NCI-H2227 (cell line): ENCODE measurements at regions not wholly inside any gene's neighbourhood (a gene's known extent, or its start where the extent isn't known, plus 50 kb on each side); places are given as distances from the start of the nearest gene placed in this dataset.

Source experiments
- DNase-seq: peaks from one replicate; lab custom pipeline; 2025; ENCODE audit not compliant: unreplicated experiment; lab: John Stamatoyannopoulos, UW

GRCh38 chr3:80241791-80242190 lies 474.0 kb upstream of the ROBO1 start:
- DNase-seq: no peak

DNA sequence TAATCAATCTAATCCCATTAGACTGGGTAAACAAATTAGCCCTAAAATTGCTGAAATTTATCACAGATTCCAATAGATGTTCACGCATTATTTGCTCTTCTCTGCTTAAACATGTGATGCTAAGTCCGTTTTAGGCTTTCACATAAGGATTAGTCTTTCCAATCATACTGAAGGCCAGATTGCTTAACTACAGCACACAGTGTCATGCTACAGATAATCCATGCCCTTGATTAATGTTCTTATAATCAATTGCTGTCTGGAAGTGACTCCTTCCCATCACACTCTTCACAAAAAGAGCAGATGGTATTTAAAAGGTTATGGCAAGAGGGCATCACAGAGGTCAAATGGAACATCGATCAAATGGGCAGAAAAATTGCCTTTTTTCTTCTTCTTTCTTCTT lies 471.5 kb upstream of the ROBO1 start:
- no peak for DNase-seq

GRCh38 chr3:80238606-80239005 lies 470.8 kb upstream of the ROBO1 start:
- DNase-seq: no peak

DNA sequence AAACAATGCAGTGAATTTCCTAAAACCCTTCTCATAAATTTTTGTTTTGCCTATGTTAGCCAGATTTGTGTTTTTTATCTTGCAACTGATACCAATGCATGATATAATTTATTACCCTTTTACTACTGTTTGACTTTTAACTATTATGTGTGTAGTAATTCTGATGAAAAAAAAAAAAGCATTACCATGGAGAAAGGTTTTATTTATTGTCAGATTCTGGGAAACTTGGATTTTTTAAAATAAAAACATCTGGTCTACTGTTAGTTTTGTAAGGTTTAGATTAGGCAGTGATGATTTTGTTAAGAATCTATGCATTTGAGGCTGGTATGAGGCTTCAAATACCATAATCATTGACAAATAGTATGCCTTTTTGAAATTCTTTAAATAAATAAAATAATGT lies 470.4 kb upstream of the ROBO1 start:
- no peak for DNase-seq

- no peak for DNase-seq
Measured at GRCh38 chr3:80234706-80235105, 466.9 kb upstream of the ROBO1 start.

GRCh38 chr3:80233576-80233975 lies 465.8 kb upstream of the ROBO1 start:
- no peak for DNase-seq

DNA sequence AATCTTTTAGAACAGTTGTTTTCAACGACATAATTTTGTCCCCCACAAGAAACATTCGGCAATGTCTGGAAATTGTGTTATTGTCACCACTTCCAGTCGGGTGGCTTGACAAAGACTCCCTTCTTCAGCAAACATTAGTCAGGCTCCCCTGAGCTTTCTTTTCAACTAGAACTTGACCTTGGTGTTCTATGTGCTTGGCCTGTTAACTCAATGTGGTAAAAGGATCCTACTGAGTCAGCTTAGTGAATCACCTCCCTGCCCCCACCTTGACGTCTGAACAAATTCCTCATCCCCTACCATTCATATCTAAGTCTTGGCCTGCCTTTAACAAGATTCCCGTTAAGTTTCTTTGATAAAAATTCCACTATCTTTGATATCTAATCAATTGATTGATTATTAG lies 465.0 kb upstream of the ROBO1 start:
- DNase-seq: no peak

GRCh38 chr3:80230962-80231361 lies 463.2 kb upstream of the ROBO1 start:
- DNase-seq: no peak

- no peak for DNase-seq
Measured at GRCh38 chr3:80227216-80227615, 459.4 kb upstream of the ROBO1 start.

DNA sequence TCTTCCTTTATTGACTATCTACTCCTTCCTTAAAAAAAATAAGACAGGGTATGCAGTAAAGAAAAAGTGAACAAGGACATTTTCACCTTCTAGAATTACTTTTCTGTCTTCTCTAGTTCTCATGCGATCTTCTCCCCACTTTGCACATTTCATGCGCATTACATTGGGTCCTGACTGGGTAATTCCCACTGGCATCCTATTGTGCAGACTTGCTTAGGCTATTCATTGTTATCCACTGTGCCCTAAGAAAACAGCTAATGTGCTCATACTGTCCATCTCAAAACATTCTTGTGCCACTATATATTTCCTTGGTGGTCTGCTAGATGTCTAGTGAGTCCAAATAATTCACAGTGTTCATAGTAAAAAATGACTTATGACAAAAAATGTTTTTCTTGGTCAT lies 447.4 kb upstream of the ROBO1 start:
- DNase-seq: no peak

DNA sequence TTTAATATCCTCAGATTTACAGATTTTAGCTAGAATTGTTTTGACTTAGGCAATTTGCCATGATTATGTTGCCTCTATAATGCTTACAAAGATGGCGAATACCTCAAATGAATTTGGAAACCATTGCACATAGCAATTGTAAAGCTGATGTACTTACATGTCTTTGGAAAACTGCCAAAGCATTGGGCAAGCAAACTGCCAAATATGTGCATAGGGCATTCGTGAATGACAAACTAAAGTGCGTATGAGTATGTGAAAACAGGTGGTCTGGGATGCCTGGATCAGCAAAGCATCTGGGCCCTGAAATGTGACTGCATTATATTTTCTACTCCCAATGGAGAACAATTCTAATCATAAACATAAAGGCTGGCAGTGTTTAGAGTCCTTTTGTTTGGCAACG lies 445.3 kb upstream of the ROBO1 start:
- DNase-seq: no peak

DNA sequence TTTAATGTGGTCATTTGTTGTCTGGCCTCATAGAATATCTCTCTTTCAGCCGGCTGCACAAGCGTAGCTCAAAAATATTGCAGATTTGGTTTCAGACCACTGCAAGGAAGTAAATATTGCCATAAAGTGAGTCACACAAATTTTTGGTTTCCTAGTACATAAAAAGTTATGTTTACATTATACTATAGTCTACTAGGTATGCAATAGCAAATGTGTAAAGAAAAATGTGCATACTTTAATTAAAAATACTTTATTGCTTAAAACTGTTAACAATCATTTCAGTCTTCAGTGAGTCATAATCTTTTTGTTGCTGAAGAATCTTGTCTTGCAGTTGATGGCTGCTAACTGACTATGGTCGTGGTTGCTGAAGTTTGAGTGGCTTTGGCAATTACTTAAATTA lies 425.1 kb upstream of the ROBO1 start:
- no peak for DNase-seq

DNA sequence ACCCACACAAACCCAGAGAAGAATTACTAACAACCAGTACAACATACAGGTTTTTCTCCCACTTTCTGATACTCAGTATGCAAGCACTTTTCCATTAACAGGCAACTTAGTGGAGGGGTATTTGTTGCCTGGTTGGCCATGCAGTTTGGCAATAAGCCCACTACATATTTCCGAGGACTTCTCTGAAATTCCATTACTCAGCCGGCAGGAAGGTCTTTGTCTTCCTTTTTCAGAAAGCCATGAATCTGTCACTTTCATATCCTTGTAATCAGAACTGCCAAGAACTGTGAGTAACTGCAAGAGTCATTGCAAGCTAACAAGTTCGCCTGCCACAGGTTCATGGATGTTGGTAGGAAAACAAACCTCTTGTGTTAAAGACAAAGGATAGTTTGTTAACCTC lies 422.3 kb upstream of the ROBO1 start:
- DNase-seq: no peak

DNA sequence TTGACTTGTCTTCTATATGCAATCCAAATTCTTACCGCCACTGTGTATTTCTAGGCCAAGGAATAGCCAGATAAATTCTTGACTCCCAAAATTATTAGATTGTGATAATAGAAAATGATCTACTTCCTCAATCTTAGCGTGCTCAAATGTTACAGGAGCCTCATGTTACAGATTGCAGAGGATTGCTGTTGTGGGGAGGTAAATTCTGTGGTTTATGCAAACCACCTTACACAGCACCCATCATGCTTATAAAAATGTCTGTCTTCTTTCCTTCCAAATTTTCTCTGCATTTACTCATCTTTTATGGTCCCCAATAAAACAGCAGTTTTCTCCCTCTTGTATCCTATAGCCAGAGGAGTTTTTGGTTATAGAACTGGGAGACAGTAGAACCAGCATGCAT lies 420.2 kb upstream of the ROBO1 start:
- no peak for DNase-seq

DNA sequence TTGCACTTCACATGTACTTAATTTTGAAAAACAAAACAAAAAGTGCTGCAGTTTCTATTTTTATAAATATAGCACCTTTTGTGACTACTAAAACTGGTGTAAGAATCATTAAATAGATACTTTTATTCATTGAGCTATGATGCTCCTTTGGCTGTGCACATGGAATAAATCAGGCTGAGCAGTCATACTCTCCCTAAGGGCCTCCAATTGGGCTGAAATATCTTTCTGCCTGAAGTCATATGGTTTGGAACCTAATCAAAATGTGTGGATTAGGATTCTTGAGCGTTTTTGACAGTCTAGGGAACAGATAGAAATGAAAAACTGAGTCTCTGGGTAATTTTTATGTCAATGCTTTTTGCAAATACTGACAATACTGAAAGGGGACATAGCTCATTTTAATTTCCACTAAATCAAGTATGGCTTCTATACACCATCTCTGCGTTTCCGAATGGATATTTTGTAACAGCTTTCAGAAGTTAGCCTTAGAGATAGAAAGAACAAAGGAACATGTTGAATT lies 392.2 kb upstream of the ROBO1 start:
- no peak for DNase-seq

- DNase-seq: no peak
Measured at GRCh38 chr3:80158332-80158731, 390.5 kb upstream of the ROBO1 start.

GRCh38 chr3:80157546-80157945 lies 389.7 kb upstream of the ROBO1 start:
- no peak for DNase-seq

GRCh38 chr3:80152692-80153091 lies 384.9 kb upstream of the ROBO1 start:
- no peak for DNase-seq

GRCh38 chr3:80142714-80143113 lies 374.9 kb upstream of the ROBO1 start:
- DNase-seq: no peak

- DNase-seq: no peak
Measured at GRCh38 chr3:80141557-80141956, 373.8 kb upstream of the ROBO1 start.

- no peak for DNase-seq
Measured at GRCh38 chr3:80116281-80116680, 348.5 kb upstream of the ROBO1 start.

- no peak for DNase-seq
Measured at GRCh38 chr3:80114694-80115093, 346.9 kb upstream of the ROBO1 start.

- no peak for DNase-seq
Measured at GRCh38 chr3:80113331-80113730, 345.5 kb upstream of the ROBO1 start.

DNA sequence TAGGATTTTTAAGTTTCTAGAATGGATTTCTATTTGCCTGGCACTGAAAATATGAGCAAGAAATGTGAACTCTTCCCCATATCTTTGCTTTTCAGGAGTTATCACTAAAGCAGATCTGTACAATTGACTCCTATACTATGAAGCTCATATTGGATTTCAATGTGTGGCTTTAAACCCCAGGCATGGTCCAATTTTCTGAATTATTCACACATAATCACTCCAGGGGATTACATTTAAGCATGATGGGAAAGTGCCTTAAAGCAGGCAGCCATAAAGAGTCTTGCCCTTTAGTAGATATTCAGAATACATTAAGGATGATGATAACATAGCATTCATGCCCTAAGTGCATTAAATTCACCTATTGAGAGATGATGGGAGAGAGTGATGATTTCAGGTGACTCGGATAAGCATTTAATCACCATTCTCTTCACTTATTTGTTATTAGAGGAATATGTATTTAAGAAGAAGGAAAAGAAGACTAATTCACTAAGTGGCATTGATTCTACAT lies 331.8 kb upstream of the ROBO1 start:
- peak; percentile 41 for DNase-seq
